RCC 7860 (cell line): ENCODE measurements at regions not wholly inside any gene's neighbourhood (a gene's known extent, or its start where the extent isn't known, plus 50 kb on each side); places are given as distances from the start of the nearest gene placed in this dataset.
"Not testable (repeated sequence)": the region's sequence is repeated elsewhere in the genome, so short reads cannot be mapped to it uniquely, and the experiment has no call there.

Source experiments
- DNase-seq: peaks from one replicate; pipeline ENCODE4 v3.0.0-alpha.2; 2015; ENCODE audit warnings: low spot score
- FAIRE-seq: peaks from 2 replicates; lab custom pipeline; 2012; peaks lifted over from hg19 to GRCh38; lab: Jason Lieb, UNC

- DNase-seq (no peak), FAIRE-seq (no peak)
Observed at GRCh38 chr15:96153929-96154328, 176.6 kb upstream of the NR2F2 start.

GRCh38 chr15:96158938-96159337 is 171.6 kb upstream of the NR2F2 start:
- no peak for FAIRE-seq
- DNase-seq = no peak

GRCh38 chr15:96160269-96160668 is 170.2 kb upstream of the NR2F2 start:
- no peak for DNase-seq
- FAIRE-seq = no peak

- no peak for FAIRE-seq
- DNase-seq = no peak
Observed at GRCh38 chr15:96160800-96161199, 169.7 kb upstream of the NR2F2 start.

GRCh38 chr15:96162322-96162721 is 168.2 kb upstream of the NR2F2 start:
- FAIRE-seq = no peak

GRCh38 chr15:96165081-96165480 is 165.4 kb upstream of the NR2F2 start:
- DNase-seq (no peak), FAIRE-seq (no peak)

More at GRCh38 chr15:96162322-96162721, 168.2 kb upstream of the NR2F2 start:
- DNase-seq = no peak

GRCh38 chr15:96165775-96166174 is 164.7 kb upstream of the NR2F2 start:
- FAIRE-seq = no peak
- DNase-seq = no peak

GRCh38 chr15:96166223-96167200 is 164.0 kb upstream of the NR2F2 start:
- DNase-seq = no peak
- FAIRE-seq = no peak

- not testable (repeated sequence) for DNase-seq, FAIRE-seq
Observed at GRCh38 chr15:96170616-96170978, 159.9 kb upstream of the NR2F2 start.

- FAIRE-seq (no peak), DNase-seq (no peak)
Observed at GRCh38 chr15:96170979-96171739, 159.3 kb upstream of the NR2F2 start.

GRCh38 chr15:96171853-96172296 is 158.6 kb upstream of the NR2F2 start:
- FAIRE-seq = no peak
- no peak for DNase-seq

GRCh38 chr15:96172417-96172816 is 158.1 kb upstream of the NR2F2 start:
- no peak for DNase-seq
- FAIRE-seq = no peak

- no peak for FAIRE-seq
- DNase-seq = no peak
Observed at GRCh38 chr15:96176831-96177230, 153.7 kb upstream of the NR2F2 start.

GRCh38 chr15:96177279-96177678 is 153.2 kb upstream of the NR2F2 start:
- no peak for DNase-seq
- no peak for FAIRE-seq

GRCh38 chr15:96180087-96180748 is 150.3 kb upstream of the NR2F2 start:
- DNase-seq (no peak), FAIRE-seq (no peak)

- no peak for FAIRE-seq
- no peak for DNase-seq
Observed at GRCh38 chr15:96181217-96181616, 149.3 kb upstream of the NR2F2 start.

- DNase-seq (no peak), FAIRE-seq (no peak)
Observed at GRCh38 chr15:96181873-96182301, 148.6 kb upstream of the NR2F2 start.

- FAIRE-seq (no peak), DNase-seq (no peak)
Observed at GRCh38 chr15:96182736-96183513, 147.6 kb upstream of the NR2F2 start.

- FAIRE-seq (no peak), DNase-seq (no peak)
Observed at GRCh38 chr15:96183514-96183850, 147.0 kb upstream of the NR2F2 start.

GRCh38 chr15:96183867-96184266 is 146.6 kb upstream of the NR2F2 start:
- FAIRE-seq = no peak
- DNase-seq = no peak

- FAIRE-seq = no peak
- DNase-seq = no peak
Observed at GRCh38 chr15:96184297-96184696, 146.2 kb upstream of the NR2F2 start.
